Transverse colon (tissue), 4 donors: ENCODE measurements at regions not wholly inside any gene's neighbourhood (a gene's known extent, or its start where the extent isn't known, plus 50 kb on each side); places are given as distances from the start of the nearest gene placed in this dataset.

Source experiments
- DNase-seq: peaks from one replicate; pipeline ENCODE4 v3.0.0-alpha.2; 2019
- H3K27ac ChIP-seq, 4 donors: fragments of 200-600 bp; sonication (generic); 2 replicates each; pipeline ENCODE4 v1.5.1; 2016 to 2018; ENCODE audit warnings: inconsistent platforms in 4 of 4
- H3K27me3 ChIP-seq: fragments of 200-600 bp; sonication (generic); 2 replicates; pipeline ENCODE4 v1.5.1; 2017; ENCODE audit warnings: inconsistent platforms
- H3K36me3 ChIP-seq, 4 donors: fragments of 200-600 bp; sonication (generic); 2 replicates each; pipeline ENCODE4 v1.5.1; 2017 to 2019; ENCODE audit warnings: inconsistent platforms in 4 of 4
- H3K4me1 ChIP-seq, 4 donors: fragments of 200-600 bp; sonication (generic); 2 replicates each; pipeline ENCODE4 v1.5.1; 2017 to 2020; ENCODE audit warnings: inconsistent platforms in 4 of 4
- H3K4me3 ChIP-seq, 4 donors: fragments of 200-600 bp; sonication (generic); 1 replicate in 1 of 4; 2 replicates in 3 of 4; pipeline versions ENCODE4 v1.5.1 to v1.6.1; 2017 to 2019; ENCODE audit warnings: inconsistent platforms in 4 of 4
- H3K9me3 ChIP-seq, 2 donors: fragments of 200-600 bp; sonication (generic); 2 replicates each; pipeline ENCODE4 v1.5.1; 2017 to 2019; ENCODE audit warnings: inconsistent platforms in 2 of 2
- CTCF ChIP-seq, 5 experiments: fragments of 200-600 bp in 3 of 5; fragments of 450-650 bp in 2 of 5; sonication (generic) in 3 of 5; IDR thresholded peaks; 1 replicate in 2 of 5; 2 replicates in 3 of 5; pipeline ENCODE4 v1.5.1; 2016 to 2017; ENCODE audit warnings: antibody characterized with exemption in 5 of 5, inconsistent platforms in 3 of 5, mild to moderate bottlenecking in 2 of 5, moderate library complexity in 1 of 5
- EP300 ChIP-seq: sonication (generic); formaldehyde crosslinking; IDR thresholded peaks from one replicate; pipeline ENCODE4 v1.6.1; 2017; ENCODE audit warnings: antibody characterized with exemption, low read depth
- POLR2A ChIP-seq: fragments of 450-650 bp; IDR thresholded peaks from one replicate; pipeline ENCODE4 v1.6.1; 2016; ENCODE audit warnings: antibody characterized with exemption, mild to moderate bottlenecking, moderate library complexity
- POLR2AphosphoS5 ChIP-seq, 3 donors: sonication (generic); formaldehyde crosslinking; IDR thresholded peaks; one replicate each; pipeline ENCODE4 v1.6.1; 2016; ENCODE audit warnings: antibody characterized with exemption in 3 of 3
- WGBS, 2 donors: methylation state at CpG; one replicate each; pipeline ENCODE4 v1.1.5; 2018; ENCODE audit warnings: low coverage in 1 of 2; 5-methylcytosine and 5-hydroxymethylcytosine counted together
- in situ Hi-C, 4 donors: fragments of 200-750 bp; cut with MboI; loops; one replicate each; pipeline versions ENCODE4 v1.15.0 to v1.15.1; 2017; ENCODE audit warnings: low sequenced_read_pairs in 3 of 4, low pct_ligation_motif_present in 1 of 4, low pct_unique_long_range_greater_than_20kb in 1 of 4
- intact Hi-C: fragments of 100-400 bp; cut with DNase I; formaldehyde crosslinking; loops from one replicate; pipeline ENCODE4 v1.15.1; 2023; ENCODE audit warnings: low total_unique reads

DNA sequence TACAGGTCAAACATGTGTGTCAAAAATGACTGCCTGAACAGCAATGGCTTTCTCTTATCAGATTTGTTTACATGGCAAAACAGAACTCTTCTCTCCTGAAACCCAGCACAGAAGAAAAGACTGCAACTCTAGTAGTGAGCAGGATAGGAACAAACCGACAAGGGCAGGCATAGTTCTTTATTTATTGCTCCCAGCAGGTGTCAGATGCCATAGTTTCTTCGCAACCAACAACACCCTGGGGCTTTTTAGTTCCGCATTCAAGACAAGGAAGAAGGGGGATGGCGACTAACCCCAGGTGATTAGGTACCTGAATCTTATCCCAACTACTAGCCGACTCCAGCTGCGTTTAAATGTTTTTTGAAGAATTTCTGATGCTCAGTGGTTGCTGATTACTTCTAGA is 367.5 kb upstream of the FIGN start:
- Histone ChIP-seq H3K4me1 (no peaks in the 10 kb centered on the region), H3K27me3 (no peaks in the 10 kb centered on the region), H3K36me3 (no peaks in the 10 kb centered on the region), H3K4me3 (no peak overlapping the region), H3K27ac (no peak overlapping the region), H3K9me3 (no peaks in the 10 kb centered on the region)
- TF ChIP-seq EP300: no peak
- no peak for TF ChIP-seq POLR2AphosphoS5 (IDR thresholded peaks at IDR 0.05)
- no peak for TF ChIP-seq POLR2A
- no peak for TF ChIP-seq CTCF (IDR thresholded peaks at IDR 0.05)
- no peak for DNase-seq
- in situ Hi-C loops: no loop called here
- WGBS, 2 donors: 58 to 87% methylated on average over 3 to 6 of the region's 6 CpGs
- intact Hi-C loops: no loop called here

DNA sequence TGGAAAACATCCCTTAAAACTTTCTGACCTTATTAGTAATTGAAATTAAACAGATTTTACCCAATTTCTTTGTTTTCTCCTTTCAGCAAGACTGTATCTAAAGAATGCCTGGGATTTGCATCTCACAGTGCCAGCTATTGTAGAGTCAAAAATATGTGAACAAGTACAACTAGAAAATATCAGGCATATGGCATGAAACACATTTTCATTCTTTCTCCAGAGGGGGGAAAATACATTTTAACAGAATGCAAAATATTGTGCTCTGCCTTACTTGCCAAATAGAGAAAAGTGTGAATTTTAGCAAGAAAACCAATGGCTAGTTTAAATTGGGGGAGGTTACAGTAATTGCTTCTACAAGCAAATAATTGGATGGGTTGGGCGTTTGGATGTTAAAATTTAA is 366.6 kb upstream of the FIGN start:
- intact Hi-C loops: no loop called here
- Histone ChIP-seq H3K9me3 (no peaks in the 10 kb centered on the region), H3K36me3 (no peaks in the 10 kb centered on the region), H3K4me3 (no peak overlapping the region), H3K27ac (no peak overlapping the region), H3K4me1 (no peaks in the 10 kb centered on the region), H3K27me3 (no peaks in the 10 kb centered on the region)
- DNase-seq: no peak
- 27 to 55% methylated on average over 1 of the region's 1 CpG for WGBS, 2 donors
- in situ Hi-C loops: no loop called here
- TF ChIP-seq POLR2A (no peak), POLR2AphosphoS5 (IDR thresholded peaks at IDR 0.05) (no peak), CTCF (IDR thresholded peaks at IDR 0.05) (no peak), EP300 (no peak)

- in situ Hi-C loops: no loop called here
- intact Hi-C loops: no loop called here
- TF ChIP-seq POLR2A: no peak
- TF ChIP-seq POLR2AphosphoS5 (IDR thresholded peaks at IDR 0.05): no peak
- TF ChIP-seq CTCF (IDR thresholded peaks at IDR 0.05): no peak
- TF ChIP-seq EP300: no peak
- H3K27ac ChIP-seq: no peak overlapping the region
- H3K9me3 ChIP-seq: no peaks in the 10 kb centered on the region
- H3K4me3 ChIP-seq: no peak overlapping the region
- DNase-seq: no peak
- 55 to 71% methylated on average over 3 to 4 of the region's 4 CpGs for WGBS, 2 donors
- no peaks in the 10 kb centered on the region for H3K27me3 ChIP-seq
- no peaks in the 10 kb centered on the region for H3K4me1 ChIP-seq
- H3K36me3 ChIP-seq: no peaks in the 10 kb centered on the region
These were observed 355.9 kb upstream of the FIGN start for GRCh38 chr2:164091673-164092072.

GRCh38 chr2:164090533-164090932 is 354.7 kb upstream of the FIGN start:
- H3K27me3 ChIP-seq: no peaks in the 10 kb centered on the region
- intact Hi-C loops: no loop called here
- in situ Hi-C loops: no loop called here
- DNase-seq: no peak
- H3K9me3 ChIP-seq: no peaks in the 10 kb centered on the region
- TF ChIP-seq CTCF (IDR thresholded peaks at IDR 0.05) (no peak), EP300 (no peak), POLR2A (no peak), POLR2AphosphoS5 (IDR thresholded peaks at IDR 0.05) (no peak)
- no peaks in the 10 kb centered on the region for H3K36me3 ChIP-seq
- no peak overlapping the region for H3K4me3 ChIP-seq
- no peak overlapping the region for H3K27ac ChIP-seq
- 44 to 57% methylated on average over 3 of the region's 3 CpGs for whole genome bisulfite sequencing, 2 donors
- no peaks in the 10 kb centered on the region for H3K4me1 ChIP-seq
